GM19035 (cell line): ENCODE measurements at regions not wholly inside any gene's neighbourhood (a gene's known extent, or its start where the extent isn't known, plus 50 kb on each side); places are given as distances from the start of the nearest gene placed in this dataset.
"Not testable (repeated sequence)": the region's sequence is repeated elsewhere in the genome, so short reads cannot be mapped to it uniquely, and the experiment has no call there.

ENCODE experiments used
- ATAC-seq: cut with Tn5 transposase; IDR thresholded peaks from one replicate; pipeline ENCODE4 v1.9.1; 2021; ENCODE audit not compliant: unreplicated experiment

DNA sequence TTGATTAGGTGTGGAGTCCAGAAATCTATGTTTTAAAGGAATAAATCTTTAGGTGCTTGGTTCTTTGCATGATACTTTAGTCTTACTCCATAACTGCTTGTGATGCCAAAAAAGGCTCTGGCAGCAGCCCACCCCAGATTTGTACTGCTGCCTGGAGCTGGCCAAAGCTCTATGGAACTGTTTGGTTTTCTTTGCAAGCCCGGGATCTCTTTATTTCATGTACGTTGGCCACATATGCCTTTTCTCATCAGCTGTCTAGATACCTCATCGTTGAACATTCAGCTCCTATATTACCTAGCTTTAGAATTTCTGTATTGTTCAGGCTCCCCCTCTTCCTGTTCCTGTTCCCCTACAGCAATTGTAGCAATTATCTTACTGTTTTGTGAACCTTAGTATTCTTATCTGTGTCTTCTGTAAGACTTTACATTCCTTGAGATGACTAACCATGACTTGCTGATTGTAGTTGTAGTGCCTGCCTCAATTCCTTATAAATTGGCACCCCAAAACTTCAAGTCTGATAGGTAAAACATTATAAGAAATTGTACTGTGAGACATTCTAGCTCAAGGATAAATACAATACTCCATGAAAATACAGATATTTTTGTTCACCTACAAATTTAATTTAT lies 199.4 kb upstream of the GPRIN3 start:
- ATAC-seq = no peak

DNA sequence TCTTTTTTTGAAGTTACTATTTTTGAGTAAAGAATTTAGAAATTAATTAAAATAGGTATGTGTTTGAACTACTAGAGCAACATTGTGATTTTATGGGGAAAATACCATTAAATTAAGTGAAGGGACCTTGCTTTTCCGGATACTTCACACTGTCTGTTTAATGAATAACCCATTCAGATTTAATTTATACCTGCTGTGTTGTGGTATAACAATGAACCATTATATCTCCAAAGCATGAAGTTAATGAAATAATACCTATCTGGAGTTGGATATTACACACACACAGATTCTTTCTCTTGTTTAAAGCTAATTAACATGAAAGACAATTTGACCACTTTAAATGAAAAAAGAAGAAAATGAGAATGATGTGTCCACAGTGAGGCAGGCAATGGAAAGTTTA lies 195.0 kb upstream of the GPRIN3 start:
- no peak for ATAC-seq

DNA sequence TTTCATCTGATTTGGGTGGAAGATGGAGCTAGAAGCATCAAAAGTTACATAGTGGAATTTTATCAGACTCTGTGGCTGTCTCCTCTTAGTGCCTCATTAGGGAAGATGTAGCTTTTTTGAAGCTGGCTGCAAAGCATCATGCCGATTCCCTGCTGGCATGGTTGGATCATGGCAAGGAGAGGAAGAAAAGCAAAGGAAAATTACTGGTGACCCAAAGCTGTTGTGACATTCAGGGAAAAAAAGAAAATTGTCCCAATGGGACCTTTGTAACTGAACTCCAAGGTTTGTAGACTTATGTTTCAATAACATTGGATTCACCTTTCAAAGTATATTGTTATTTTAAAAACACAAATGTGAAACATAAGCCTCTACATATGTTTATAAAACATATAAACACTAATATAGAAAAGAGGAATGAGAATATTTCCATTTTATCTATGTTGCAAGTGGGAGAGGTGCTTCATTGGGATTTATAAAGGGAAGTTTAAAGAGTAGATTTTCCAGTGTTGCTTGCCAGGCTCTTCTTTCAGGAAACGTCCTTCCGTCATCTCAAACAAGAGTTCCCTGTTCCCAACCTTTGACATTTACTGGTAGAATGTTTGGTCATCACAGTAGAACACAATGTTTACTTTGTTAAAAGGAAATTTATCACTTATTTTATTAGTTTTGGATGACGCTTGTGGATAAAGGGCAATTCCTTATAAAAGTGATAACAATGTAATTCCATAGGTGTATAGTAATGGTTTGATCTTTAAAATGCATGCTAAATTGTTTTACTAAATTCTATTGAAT lies 190.1 kb upstream of the GPRIN3 start:
- ATAC-seq = no peak

DNA sequence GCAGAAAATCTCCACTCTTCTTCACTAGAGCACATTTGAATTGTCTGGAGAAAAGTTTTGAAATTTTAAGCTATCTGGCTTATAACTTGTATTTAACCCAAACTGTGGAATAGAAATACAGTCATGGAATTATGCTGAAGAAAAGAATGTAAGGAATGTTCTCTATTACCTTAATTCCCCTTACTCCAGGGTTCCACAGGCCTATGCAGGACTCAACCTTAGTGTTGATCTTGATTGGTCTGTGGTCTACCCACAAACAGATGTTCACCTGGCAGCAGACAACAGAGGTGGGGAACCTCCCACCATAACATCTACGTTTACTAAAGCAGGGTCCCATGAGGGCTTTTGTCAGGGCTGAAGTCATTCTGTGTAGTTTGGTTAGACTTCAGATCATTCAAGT lies 189.3 kb upstream of the GPRIN3 start:
- no peak for ATAC-seq

DNA sequence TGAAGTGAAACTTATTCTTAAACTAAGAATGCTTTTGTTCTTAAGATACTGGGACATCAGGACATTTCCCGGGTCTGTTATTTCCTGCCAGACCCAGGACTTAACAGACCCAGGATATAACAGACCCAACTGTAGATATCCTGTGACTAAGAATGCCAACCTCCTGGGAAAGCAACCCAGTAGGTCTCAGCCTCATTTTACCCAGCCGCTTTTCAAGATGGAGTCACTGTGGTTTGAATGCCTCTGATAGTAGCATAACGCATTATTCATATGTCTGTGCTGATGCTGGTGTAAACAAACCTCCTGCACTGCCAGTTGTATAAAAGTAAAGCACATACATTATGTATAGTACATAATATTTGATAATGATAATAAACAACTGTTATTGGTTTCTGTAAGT lies 185.8 kb upstream of the GPRIN3 start:
- ATAC-seq = no peak

DNA sequence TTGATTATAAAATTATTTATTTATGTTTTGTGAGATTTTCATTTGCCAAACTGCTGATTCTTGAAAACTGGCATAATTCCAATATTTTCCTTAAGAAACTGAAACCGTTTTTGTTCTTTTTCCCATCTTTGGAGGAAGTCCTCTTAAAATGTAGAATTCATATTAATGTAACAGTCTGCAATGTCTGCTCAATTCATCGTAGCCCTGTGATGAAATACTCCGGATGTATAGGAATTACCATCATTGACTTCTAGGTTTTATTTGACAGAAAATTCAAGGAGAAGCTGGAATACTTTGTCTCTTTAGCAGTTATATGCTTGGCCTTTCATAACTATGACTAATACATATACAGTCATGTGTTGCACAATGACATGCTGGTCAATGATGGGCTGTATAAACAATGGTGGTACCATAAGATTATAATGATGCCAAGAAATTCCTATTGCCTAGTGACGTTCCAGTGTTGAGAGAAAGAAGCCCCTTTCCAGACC lies 185.0 kb upstream of the GPRIN3 start:
- ATAC-seq = no peak

DNA sequence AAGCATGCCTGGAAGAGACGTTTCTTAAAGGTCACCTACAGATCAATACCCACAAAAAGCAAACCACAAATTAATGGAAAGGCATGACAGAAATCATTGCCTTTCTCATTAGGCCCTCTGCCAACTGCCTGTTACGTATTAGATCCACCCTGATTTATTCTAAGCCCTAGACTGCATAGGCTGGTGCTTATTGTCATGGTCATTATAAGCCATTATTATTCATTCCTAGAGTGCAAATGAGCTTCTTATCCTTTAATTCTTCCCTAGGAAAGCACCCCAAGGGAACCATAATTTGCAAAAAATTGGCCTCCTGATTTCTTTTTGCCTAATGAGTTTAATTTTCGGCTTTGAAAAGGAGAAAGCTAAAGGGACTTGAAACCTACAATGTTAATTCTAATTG lies 184.2 kb upstream of the GPRIN3 start:
- ATAC-seq = no peak

DNA sequence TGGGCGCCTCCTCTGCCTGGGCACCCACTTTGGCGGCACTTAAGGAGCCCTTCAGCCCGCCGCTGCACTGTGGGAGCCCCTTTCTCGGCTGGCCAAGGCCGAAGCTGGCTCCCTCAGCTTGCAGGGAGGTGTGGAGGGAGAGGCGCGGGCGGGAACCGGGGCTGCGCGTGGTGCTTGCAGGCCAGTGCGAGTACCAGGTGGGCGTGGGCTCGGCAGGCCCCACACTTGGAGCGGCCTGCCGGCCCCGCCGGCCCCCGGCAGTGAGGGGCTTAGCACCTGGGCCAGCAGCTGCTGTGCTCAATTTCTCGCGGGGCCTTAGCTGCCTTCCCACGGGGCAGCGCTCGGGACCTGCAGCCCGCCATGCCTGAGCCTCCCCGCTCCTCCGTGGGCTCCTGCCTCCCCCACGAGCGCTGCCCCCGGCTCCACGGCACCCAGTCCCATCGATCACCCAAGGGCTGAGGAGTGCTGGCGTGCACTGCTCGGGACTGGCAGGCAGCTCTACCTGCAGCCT lies 182.4 kb upstream of the GPRIN3 start:
- ATAC-seq = not testable (repeated sequence)

DNA sequence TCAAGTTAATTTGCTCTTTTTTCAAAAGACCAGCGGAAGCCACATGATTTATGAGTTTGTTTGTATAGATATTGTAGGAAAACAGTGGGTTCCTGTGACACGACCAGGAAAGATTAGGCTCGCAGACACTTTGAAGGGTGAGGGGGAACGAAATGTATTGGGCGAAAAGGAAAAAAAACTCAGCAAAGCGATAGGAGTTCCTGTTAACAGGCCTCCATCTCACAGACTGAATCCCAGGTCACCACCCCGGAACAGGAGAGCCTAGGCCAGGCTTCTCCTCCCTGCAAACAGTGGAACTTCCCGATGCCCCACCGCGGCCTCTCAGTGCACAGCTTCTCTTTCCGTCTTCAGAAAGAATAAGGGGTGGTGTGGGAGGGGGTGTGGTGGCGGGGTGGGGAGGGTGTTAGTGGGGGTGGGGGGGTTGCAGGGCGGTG lies 181.8 kb upstream of the GPRIN3 start:
- ATAC-seq = no peak

DNA sequence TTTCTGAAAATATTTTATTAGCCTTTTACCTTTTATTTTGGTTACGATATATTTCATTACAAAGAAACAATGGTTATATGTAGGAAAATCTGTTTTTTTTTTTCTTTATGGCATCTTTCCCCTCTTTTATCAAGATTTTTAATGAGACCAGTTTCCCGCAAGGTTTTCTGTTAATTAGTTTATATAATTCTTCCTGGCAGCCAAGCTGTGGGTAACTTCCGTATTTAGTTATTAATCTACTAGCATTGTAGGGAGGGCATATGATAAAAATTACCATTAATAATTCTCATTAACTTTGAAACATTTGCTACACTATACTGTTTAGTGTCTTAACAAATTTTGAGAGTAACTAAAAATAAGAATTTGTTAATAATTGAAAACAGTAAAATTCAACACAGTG lies 181.1 kb upstream of the GPRIN3 start:
- ATAC-seq = no peak

DNA sequence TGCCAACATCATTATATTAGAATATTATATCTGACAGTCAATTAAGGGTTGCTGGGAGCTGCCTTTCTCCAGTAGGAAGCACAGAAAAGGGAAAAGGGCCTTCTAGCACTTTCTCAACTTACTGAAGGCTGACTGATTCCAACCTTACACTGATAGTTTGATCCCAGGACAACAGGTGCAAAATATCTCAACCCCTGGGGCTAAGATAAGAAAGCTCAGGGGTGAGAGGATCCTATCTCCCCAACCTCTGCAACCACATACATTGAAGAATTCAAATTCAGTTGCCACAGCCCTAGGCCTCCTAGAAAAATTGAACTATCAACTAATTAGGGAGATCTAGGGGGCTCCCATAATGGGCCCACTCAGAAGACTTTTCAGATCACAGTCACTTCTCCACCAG lies 179.1 kb upstream of the GPRIN3 start:
- ATAC-seq = no peak

DNA sequence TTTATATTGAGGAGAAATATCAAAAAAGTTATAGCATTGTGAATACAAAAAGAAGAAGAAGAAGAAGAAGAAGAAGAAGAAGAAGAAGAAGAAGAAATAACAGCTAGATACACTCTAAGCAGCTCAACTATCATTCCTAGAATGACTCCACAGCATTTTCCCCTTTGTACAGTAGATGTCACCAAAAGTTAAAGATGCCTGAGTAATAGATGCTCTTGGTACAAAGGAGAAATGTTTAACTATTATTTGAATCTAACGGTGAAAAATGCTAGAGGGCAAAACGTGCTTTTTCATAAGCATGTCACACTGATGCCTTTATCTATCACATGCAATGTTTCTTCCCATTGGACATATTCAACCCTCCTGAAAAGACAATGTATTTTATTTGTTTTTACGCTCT lies 178.4 kb upstream of the GPRIN3 start:
- no peak for ATAC-seq

DNA sequence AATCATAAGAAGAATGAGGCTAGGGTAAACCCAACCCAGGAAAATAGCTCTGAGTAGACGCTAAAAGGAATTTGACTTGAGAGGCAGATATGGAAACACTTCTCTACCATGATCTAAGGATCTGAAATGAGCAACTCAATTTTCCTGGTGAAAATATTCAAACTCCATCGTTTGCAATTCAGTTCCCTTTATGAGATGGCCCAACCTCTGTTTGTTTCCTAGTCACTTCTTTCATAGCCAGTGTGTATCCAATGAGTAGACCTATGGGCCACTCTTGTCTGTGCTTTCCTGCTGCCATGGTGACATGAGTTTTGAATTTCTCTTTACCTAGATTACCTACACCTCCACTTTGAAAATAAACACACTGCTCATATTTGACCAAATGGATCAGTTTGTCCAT lies 176.2 kb upstream of the GPRIN3 start:
- ATAC-seq = no peak

DNA sequence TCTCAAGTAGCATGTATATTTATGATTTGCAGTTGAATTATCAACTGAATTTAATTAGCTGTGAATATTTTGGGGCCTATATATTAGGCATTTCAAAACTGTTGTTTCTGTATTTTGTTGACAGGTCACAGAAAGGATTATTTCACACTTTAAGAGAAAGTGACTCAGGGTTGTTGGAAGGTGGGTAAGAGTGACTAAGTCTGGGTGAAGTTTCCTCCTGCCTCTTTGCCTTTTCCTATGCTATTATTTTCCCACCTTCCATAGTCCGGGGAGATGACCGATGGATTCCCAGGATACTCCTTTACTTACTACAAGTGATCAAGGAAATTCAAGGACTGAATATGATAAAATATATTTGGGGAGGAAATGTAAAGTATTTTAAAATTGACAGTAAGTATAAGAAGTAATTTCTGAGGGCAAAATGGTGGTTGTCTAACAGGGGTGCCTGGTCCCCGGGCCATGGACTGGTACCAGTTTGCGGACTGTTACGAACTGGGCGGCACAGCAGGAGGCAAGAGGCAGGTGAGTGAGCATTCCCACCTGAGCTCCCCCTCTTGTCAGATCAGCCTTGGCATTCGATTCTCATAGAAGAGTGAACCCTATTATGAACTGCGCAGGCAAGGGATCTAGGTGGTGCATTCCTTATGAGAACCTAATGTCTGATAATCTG lies 175.5 kb upstream of the GPRIN3 start:
- no peak for ATAC-seq

DNA sequence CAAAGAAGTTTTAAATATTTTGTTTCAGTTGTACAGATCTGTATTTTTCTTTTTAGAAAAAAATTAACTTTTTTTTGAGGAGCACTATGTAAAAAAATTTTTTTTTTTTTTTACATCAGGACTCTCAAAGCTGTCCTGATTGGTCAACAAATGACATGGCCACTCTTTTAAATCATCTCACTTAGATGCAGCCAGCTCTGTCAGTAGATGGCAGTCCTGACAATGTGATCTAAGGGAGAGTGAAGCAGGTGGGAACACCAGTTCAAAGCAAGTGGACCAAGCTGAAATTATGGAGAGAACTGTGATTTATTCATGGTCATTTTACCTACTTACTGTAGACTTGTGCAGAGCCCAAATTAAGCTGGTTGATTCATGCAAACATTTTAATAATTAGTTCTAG lies 174.7 kb upstream of the GPRIN3 start:
- ATAC-seq = peak; percentile 75

DNA sequence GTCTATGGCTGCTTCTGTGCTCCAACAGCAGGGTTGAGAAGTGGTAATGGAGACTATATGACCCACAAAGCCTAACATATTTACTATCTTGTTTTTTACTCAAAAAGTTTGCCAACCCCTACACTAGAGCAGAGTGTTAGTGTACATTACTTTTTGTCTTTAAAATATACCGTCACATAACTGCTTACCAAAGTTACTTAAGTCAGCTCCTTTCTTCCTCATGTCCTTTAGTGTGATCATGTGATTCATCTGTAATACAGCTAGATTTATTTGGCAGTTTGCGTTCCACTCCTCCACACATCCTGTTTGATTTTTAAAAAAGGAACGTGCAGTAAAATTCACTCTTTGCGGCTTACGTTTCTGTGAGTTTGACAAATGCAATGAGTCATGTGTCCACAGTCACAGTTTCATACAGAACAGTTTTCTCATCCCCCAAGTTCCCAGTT lies 162.4 kb upstream of the GPRIN3 start:
- ATAC-seq = peak; percentile 87

DNA sequence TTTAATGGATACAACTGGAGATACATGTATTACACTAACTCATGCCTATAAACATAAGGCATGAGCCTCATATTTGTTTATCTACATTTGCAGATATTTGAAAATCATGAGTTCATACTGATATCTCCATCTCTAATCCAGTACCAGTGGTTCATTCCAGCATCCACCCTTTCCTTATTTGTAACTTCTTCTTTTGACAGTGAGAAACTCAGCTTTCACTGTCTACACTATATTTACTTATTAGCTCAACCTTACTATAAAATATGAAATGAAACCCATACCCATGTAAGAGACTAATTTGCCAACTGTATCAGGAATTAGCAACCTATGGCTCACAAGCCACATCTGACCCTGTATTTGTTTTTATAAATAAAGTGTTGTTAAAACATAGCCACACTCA lies 161.9 kb upstream of the GPRIN3 start:
- no peak for ATAC-seq

DNA sequence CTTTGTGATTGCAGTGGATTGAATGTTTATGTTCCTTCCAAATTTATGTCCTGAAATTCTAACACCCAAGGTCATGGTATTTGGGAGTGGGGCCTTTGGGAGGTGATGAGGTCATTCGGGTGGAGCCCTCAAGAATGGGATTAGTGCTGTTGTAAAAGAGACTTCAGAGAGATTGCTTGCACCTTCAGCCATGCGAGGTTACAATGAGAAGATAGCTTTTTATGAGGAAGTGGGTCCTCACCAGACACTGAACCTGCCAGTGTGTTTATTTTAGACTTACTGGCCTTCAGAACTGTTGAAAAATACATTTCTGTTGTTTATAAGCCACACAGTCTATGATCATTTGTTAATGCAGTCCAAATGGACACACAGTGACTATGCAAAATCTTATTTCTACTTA lies 161.0 kb upstream of the GPRIN3 start:
- ATAC-seq = no peak

DNA sequence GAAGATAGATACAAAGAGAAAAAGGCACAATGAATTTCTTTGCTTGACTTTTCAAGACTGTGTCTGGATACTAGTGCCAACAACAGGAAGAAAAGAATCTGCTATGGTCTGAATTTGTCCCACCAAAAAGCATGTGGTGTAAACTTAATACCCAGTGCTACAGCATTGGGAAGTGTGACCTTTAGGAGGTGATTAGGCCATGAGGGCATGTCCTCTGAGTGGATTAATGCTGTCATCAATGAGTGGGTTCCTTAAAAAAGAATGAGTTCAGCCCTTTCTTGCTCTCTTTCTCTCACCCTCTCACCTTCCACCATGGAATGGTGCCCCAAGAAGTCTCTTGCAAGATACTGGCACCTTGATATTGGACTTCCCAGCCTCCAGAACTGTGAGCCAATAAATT lies 155.7 kb upstream of the GPRIN3 start:
- ATAC-seq = no peak

DNA sequence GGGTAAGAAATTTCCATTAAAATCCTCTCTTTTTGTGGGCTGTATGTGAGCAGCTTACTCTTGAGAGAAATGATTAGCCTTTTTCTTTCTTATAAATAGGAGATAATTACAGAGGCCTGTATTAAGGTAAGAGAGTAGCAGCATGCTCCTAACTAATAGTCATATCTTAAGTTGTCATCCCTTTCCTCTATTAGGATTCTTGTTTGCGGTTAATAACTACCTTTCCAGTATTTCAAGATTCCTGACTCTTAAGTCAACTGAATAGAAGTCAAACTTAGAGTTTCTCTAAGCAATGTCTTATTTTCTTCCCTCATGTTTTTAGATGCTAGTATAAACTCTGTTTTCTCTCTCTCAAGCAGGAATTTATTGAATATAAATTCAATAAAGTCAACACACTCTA lies 139.9 kb upstream of the GPRIN3 start:
- no peak for ATAC-seq

DNA sequence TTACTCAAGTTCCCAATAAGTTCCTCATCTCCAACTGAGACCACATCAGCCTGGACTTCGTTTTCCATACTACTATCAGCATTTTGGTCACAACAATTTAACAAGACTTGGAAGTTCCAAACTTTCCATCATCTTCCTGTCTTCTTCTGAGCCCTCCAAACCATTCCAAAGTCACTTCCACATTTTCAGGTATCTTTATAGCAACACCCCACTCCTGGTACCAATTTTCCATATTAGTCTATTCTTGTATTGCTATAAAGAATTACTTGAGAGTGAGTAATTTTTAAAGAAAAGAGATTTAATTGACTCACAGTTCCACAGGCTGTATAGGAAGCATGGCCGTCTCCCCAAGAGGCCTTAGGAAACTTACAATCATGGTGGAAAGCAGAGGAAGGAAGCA lies 138.6 kb upstream of the GPRIN3 start:
- ATAC-seq = no peak

DNA sequence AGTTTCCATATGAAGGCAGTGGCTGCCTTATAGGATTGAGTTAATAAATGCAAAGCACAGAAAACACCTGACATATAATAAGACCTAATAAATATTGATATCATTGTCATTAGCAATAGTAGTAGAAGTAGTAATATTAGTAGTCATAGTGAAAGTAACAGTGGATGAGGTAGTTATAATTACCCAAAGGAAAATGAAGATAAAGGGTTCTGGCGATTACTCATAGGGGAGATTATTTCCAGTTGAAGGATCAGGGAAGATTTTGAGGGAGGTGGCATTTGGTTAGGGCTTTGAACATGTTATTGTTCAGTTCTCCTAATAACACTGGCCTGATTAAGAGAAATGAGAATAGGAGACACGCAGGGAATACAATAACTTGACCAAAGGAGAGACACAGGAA lies 131.9 kb upstream of the GPRIN3 start:
- no peak for ATAC-seq
